HCT116 (cell line): ENCODE measurements at regions not wholly inside any gene's neighbourhood (a gene's known extent, or its start where the extent isn't known, plus 50 kb on each side); places are given as distances from the start of the nearest gene placed in this dataset.

ENCODE experiments used
- ATAC-seq: fragments of 200-7000 bp; cut with Tn5 transposase; 2 replicates; pipeline ENCODE4 v1.9.1; 2020; ENCODE audit warnings: mild to moderate bottlenecking, moderate library complexity
- BruUV-seq: library from RNA; stranded (reverse); fragments of 400-500 nt; replicated peaks from 2 replicates; lab custom pipeline; 2021; lab: Mats Ljungman, UMichigan
- CTCF ChIA-PET: fragments of 300-600 bp; sonication (Branson Sonifier 250); formaldehyde crosslinking; loops from one replicate; lab custom pipeline; 2021; ENCODE audit warnings: antibody characterized with exemption; lab: Charles Lee
- POLR2A ChIA-PET: fragments of 300-600, 350-600 bp; sonication (Branson Sonifier 250); formaldehyde crosslinking; loops from one replicate; lab custom pipeline; 2021; ENCODE audit warnings: antibody characterized with exemption; lab: Charles Lee
- RAD21 ChIA-PET, 2 experiments: fragments of 300-600 bp; sonication (Branson Sonifier 250); formaldehyde crosslinking; loops; one replicate each; lab custom pipeline; 2023; ENCODE audit warnings: low total read pairs in 2 of 2; ENCODE audit not compliant: uncharacterized antibody in 2 of 2, unreplicated experiment in 2 of 2, low non-redundant PET in 1 of 2; lab: Charles Lee
- DNase-seq: peaks from one replicate; pipeline ENCODE4 v3.0.0-alpha.2; 2010; ENCODE audit warnings: low read depth, low spot score
- H2AFZ ChIP-seq: fragments of 200-600 bp; shearing (Covaris generic), sonication (generic); 2 replicates; pipeline ENCODE4 v1.6.1; 2017; ENCODE audit warnings: low read depth, mixed run types, mixed read lengths, antibody characterized with exemption, low read length; ENCODE audit not compliant: poor library complexity, severe bottlenecking
- H3K27ac ChIP-seq: 2 replicates; pipeline ENCODE4 v1.5.1; 2012; ENCODE audit warnings: low read depth, low read length
- H3K27me3 ChIP-seq: fragments of 200-600 bp; sonication (generic); 2 replicates; pipeline ENCODE4 v1.6.1; 2016; ENCODE audit warnings: mixed run types, low read length, mixed read lengths; ENCODE audit not compliant: insufficient read depth
- H3K36me3 ChIP-seq, 2 experiments: fragments of 200-500 bp in 1 of 2; fragments of 200-600 bp in 1 of 2; sonication (Bioruptor generic) in 1 of 2; sonication (generic) in 1 of 2; 2 replicates each; pipeline versions ENCODE4 v1.5.1 to v1.6.1; 2014 to 2016; ENCODE audit warnings: low read length in 2 of 2, inconsistent platforms in 1 of 2, mixed read lengths in 1 of 2, mixed run types in 1 of 2; ENCODE audit not compliant: insufficient read depth in 2 of 2, control insufficient read depth in 1 of 2
- H3K4me1 ChIP-seq, 2 experiments: fragments of 200-600 bp in 1 of 2; sonication (generic) in 1 of 2; 2 replicates each; pipeline versions ENCODE4 v1.5.1 to v1.6.1; 2012 to 2017; ENCODE audit warnings: low read length in 2 of 2, inconsistent platforms in 1 of 2, mild to moderate bottlenecking in 1 of 2, mixed read lengths in 1 of 2, mixed run types in 1 of 2, moderate library complexity in 1 of 2; ENCODE audit not compliant: insufficient read depth in 2 of 2, control insufficient read depth in 1 of 2
- H3K4me2 ChIP-seq: fragments of 200-600 bp; sonication (generic); 2 replicates; pipeline ENCODE4 v1.6.1; 2017; ENCODE audit warnings: mixed run types, low read length, mixed read lengths
- H3K4me3 ChIP-seq, 2 experiments: fragments of 200-600 bp in 1 of 2; sonication (generic) in 1 of 2; replicated peaks in 1 of 2; 2 replicates each; pipeline ENCODE4 v1.5.1; 2011 to 2016; ENCODE audit warnings: low read length in 2 of 2, control low read depth in 1 of 2, low read depth in 1 of 2, mild to moderate bottlenecking in 1 of 2, mixed read lengths in 1 of 2, mixed run types in 1 of 2
- H3K79me2 ChIP-seq: fragments of 200-600 bp; sonication (generic); 2 replicates; pipeline ENCODE4 v1.6.1; 2017; ENCODE audit warnings: mild to moderate bottlenecking, mixed run types, low read length, moderate library complexity, mixed read lengths; ENCODE audit not compliant: insufficient read depth
- H3K9ac ChIP-seq: fragments of 200-600 bp; sonication (generic); 2 replicates; pipeline ENCODE4 v1.6.1; 2016; ENCODE audit warnings: low read length, mixed read lengths
- H3K9me2 ChIP-seq: fragments of 200-600 bp; sonication (generic), shearing (Covaris generic); 2 replicates; pipeline ENCODE4 v1.6.1; 2017; ENCODE audit warnings: mixed run types, mild to moderate bottlenecking, moderate library complexity; ENCODE audit not compliant: insufficient read depth
- H3K9me3 ChIP-seq, 2 experiments: fragments of 200-500 bp in 1 of 2; fragments of 200-600 bp in 1 of 2; sonication (Bioruptor generic) in 1 of 2; sonication (generic) in 1 of 2; 2 replicates each; pipeline ENCODE4 v1.6.1; 2014 to 2017; ENCODE audit warnings: low read length in 2 of 2, mixed read lengths in 2 of 2, inconsistent platforms in 1 of 2, low read depth in 1 of 2, mild to moderate bottlenecking in 1 of 2, mixed run types in 1 of 2, moderate library complexity in 1 of 2; ENCODE audit not compliant: control insufficient read depth in 1 of 2, insufficient read depth in 1 of 2
- H4K20me1 ChIP-seq: fragments of 200-600 bp; sonication (generic), shearing (Covaris generic); 2 replicates; pipeline ENCODE4 v1.6.1; 2017; ENCODE audit warnings: mixed run types, mild to moderate bottlenecking, moderate library complexity; ENCODE audit not compliant: insufficient read depth
- ATF3 ChIP-seq: IDR thresholded peaks from 2 replicates; pipeline ENCODE4 v1.6.1; 2012
- CBX3 ChIP-seq: IDR thresholded peaks from 2 replicates; pipeline ENCODE4 v1.6.1; 2012; ENCODE audit warnings: low read depth
- CTCF ChIP-seq, 3 experiments: fragments of 200-600 bp in 1 of 3; sonication (generic) in 1 of 3; IDR thresholded peaks in 2 of 3; conservative IDR thresholded peaks in 1 of 3; 2 replicates each; pipeline ENCODE4 v1.5.1; 2012 to 2017; ENCODE audit warnings: low read depth in 2 of 3, low read length in 2 of 3, antibody characterized with exemption in 1 of 3, borderline replicate concordance in 1 of 3, control low read depth in 1 of 3, mild to moderate bottlenecking in 1 of 3, mixed read lengths in 1 of 3, mixed run types in 1 of 3, moderate library complexity in 1 of 3; ENCODE audit not compliant: insufficient read depth in 1 of 3
- EZH2phosphoT487 ChIP-seq: fragments of 200-600 bp; IDR thresholded peaks from 2 replicates; pipeline ENCODE4 v1.6.1; 2018; ENCODE audit warnings: antibody characterized with exemption, borderline replicate concordance
- POLR2AphosphoS5 ChIP-seq: IDR thresholded peaks from 2 replicates; pipeline ENCODE4 v1.6.1; 2011; ENCODE audit warnings: mild to moderate bottlenecking, low read depth, low read length, moderate library complexity
- intact Hi-C: fragments of 100-400 bp; cut with micrococcal nuclease; formaldehyde crosslinking; loops from 2 replicates; pipeline ENCODE4 v1.10.0; 2022

- Histone ChIP-seq H2AFZ (peak overlapping the region; percentile 16), H3K36me3 (no peaks in the 10 kb centered on the region), H3K9me3 (no peaks in the 10 kb centered on the region), H3K4me3 (no peak overlapping the region), H4K20me1 (no peaks in the 10 kb centered on the region), H3K27ac (no peak overlapping the region), H3K79me2 (no peaks in the 10 kb centered on the region), H3K4me1 (no peaks in the 10 kb centered on the region), H3K4me2 (no peak overlapping the region), H3K9ac (no peak overlapping the region), H3K9me2 (no peaks in the 10 kb centered on the region), H3K27me3 (no peaks in the 10 kb centered on the region)
- POLR2A ChIA-PET, result no interaction called here
- ATAC-seq (no peak), DNase-seq (no peak)
- TF ChIP-seq CTCF (IDR thresholded peaks at IDR 0.05 in 2 of 3, conservative IDR thresholded peaks at IDR 0.05 in 1 of 3; ENCODE audit: borderline replicate concordance in 1 of 3, insufficient read depth in 1 of 3, low read depth in 2 of 3, low read length in 2 of 3) (no peak), POLR2AphosphoS5 (no peak)
- intact Hi-C loops, result no loop called here
- CTCF ChIA-PET, result no interaction called here
- BruUV-seq, result no TSS peak
- RAD21 ChIA-PET, result no interaction called here
Measured at GRCh38 chrX:113274345-113274744, 433.7 kb upstream of the AMOT start.

GRCh38 chrX:113269203-113269602 is 428.6 kb upstream of the AMOT start:
- H3K9ac ChIP-seq, result no peak overlapping the region
- H3K36me3 ChIP-seq, result no peaks in the 10 kb centered on the region
- no TSS peak for BruUV-seq
- RAD21 ChIA-PET, result no interaction called here
- H3K4me1 ChIP-seq, result no peaks in the 10 kb centered on the region
- no peak for ATAC-seq
- no peak overlapping the region for H3K4me3 ChIP-seq
- H3K4me2 ChIP-seq, result no peak overlapping the region
- TF ChIP-seq ATF3, result no peak
- no peak for TF ChIP-seq CBX3
- no peak for TF ChIP-seq EZH2phosphoT487
- TF ChIP-seq POLR2AphosphoS5, result no peak
- TF ChIP-seq, all 23 proteins: peak for 0
- H3K79me2 ChIP-seq, result no peaks in the 10 kb centered on the region
- no peaks in the 10 kb centered on the region for H4K20me1 ChIP-seq
- no peak for DNase-seq
- no peaks in the 10 kb centered on the region for H3K9me2 ChIP-seq
- H3K9me3 ChIP-seq, result no peaks in the 10 kb centered on the region
- no peaks in the 10 kb centered on the region for H3K27me3 ChIP-seq
- POLR2A ChIA-PET, result interaction anchor here (0.5 kb wide), 1 partner anchor 1770 kb away, joined by 3 read pairs; no protein-coding TSS in a partner anchor
- intact Hi-C loops, result no loop called here
- no peak overlapping the region for H3K27ac ChIP-seq
- CTCF ChIA-PET, result no interaction called here
- H2AFZ ChIP-seq, result no peak overlapping the region
